ENCODE measurements at regions not wholly inside any gene's neighbourhood (a gene's known extent, or its start where the extent isn't known, plus 50 kb on each side); places are given as distances from the start of the nearest gene placed in this dataset.

DNA sequence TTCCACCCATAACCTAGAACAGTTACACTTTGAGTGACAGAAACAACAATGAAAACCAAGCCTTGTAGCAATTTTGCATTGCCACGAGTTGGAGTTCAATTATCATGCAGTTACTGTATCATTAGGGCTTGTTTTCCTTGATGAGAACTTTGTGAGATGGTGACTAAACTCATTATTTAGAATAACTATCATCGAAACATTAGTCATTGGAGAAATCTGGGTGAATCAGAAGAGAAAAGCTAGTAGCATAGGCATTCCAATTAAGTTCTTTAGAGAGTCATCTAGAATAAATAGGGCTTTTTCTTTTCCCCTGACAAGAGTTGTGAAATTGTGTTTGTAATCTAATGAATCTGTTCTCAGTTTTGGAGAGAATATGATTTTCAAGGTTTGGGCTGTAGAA, 122.8 kb upstream of the DOCK10 start:
- TF ChIP-seq JUN (IDR thresholded peaks at IDR 0.05; ENCODE audit: borderline replicate concordance, insufficient read depth, insufficient read length, low read depth): no peak
- TF ChIP-seq, protein P1, sequence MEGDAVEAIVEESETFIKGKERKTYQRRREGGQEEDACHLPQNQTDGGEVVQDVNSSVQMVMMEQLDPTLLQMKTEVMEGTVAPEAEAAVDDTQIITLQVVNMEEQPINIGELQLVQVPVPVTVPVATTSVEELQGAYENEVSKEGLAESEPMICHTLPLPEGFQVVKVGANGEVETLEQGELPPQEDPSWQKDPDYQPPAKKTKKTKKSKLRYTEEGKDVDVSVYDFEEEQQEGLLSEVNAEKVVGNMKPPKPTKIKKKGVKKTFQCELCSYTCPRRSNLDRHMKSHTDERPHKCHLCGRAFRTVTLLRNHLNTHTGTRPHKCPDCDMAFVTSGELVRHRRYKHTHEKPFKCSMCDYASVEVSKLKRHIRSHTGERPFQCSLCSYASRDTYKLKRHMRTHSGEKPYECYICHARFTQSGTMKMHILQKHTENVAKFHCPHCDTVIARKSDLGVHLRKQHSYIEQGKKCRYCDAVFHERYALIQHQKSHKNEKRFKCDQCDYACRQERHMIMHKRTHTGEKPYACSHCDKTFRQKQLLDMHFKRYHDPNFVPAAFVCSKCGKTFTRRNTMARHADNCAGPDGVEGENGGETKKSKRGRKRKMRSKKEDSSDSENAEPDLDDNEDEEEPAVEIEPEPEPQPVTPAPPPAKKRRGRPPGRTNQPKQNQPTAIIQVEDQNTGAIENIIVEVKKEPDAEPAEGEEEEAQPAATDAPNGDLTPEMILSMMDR (IDR thresholded peaks at IDR 0.05; ENCODE audit: extremely low read depth in 1 of 2, insufficient read depth in 1 of 2, low read depth in 1 of 2, low read length in 2 of 2): no peak
- no peak for TF ChIP-seq POLR2AphosphoS5 (IDR thresholded peaks at IDR 0.05; ENCODE audit: insufficient read depth, low read depth, low read length)
- no peak for TF ChIP-seq MYC (IDR thresholded peaks at IDR 0.05; ENCODE audit: low read depth, low read length)
- TF ChIP-seq, protein P2, sequence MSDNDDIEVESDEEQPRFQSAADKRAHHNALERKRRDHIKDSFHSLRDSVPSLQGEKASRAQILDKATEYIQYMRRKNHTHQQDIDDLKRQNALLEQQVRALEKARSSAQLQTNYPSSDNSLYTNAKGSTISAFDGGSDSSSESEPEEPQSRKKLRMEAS (IDR thresholded peaks at IDR 0.05; ENCODE audit: insufficient read depth, insufficient read length): no peak

Data from endothelial cell of umbilical vein (primary cell).